Esophagus squamous epithelium (tissue), 4 donors: ENCODE measurements at regions not wholly inside any gene's neighbourhood (a gene's known extent, or its start where the extent isn't known, plus 50 kb on each side); places are given as distances from the start of the nearest gene placed in this dataset.

Source experiments
- CTCF ChIP-seq, 6 experiments: fragments of 450-650 bp in 4 of 6; fragments of 200-600 bp in 2 of 6; sonication (generic) in 2 of 6; IDR thresholded peaks; one replicate each; pipeline ENCODE4 v1.5.1; 2016 to 2019; ENCODE audit warnings: antibody characterized with exemption in 6 of 6, mild to moderate bottlenecking in 4 of 6, moderate library complexity in 4 of 6
- POLR2A ChIP-seq, 4 donors: fragments of 450-650 bp; IDR thresholded peaks; one replicate each; pipeline ENCODE4 v1.6.1; 2017; ENCODE audit warnings: antibody characterized with exemption in 4 of 4, mild to moderate bottlenecking in 4 of 4, moderate library complexity in 3 of 4

GRCh38 chr18:71336576-71337210 is 1047.8 kb downstream of the SOCS6 start:
- no peak for TF ChIP-seq CTCF (IDR thresholded peaks at IDR 0.05)
- no peak for TF ChIP-seq POLR2A (IDR thresholded peaks at IDR 0.05)
